ENCODE measurements at regions not wholly inside any gene's neighbourhood (a gene's known extent, or its start where the extent isn't known, plus 50 kb on each side); places are given as distances from the start of the nearest gene placed in this dataset.

DNA sequence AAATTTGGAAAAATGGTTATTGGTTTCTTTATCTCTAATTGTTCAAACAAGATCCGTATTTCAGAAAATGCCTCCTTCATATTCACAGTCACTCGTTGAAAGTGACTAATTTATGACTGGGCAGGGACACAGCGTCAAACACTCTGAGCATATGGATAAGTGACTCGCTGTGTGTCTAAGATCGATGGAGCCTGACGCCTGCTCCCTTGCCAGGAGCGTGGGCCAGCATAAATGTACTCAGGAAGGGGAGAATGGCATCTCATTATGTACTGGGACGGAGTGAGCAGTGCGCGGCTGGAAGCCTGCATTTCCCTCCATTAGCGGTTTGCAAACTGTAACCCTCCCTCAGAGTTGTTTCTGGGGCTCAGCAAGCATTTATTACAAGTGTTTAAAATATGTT lies 79.8 kb upstream of the CAST start:
- H3K27ac Mint-ChIP-seq = no peak overlapping the region
- no peaks in the 10 kb centered on the region for H3K9me3 Mint-ChIP-seq
- no peaks in the 10 kb centered on the region for H3K36me3 Mint-ChIP-seq
- H3K4me3 Mint-ChIP-seq = no peak overlapping the region
- no peaks in the 10 kb centered on the region for H3K4me1 Mint-ChIP-seq (ENCODE audit: unreplicated experiment)
- no peak for DNase-seq (ENCODE audit: extremely low spot score, unreplicated experiment)
- H3K27me3 Mint-ChIP-seq = peaks cover 17% of the 10 kb centered on the region
- no peak for TF ChIP-seq CTCF (conservative IDR thresholded peaks at IDR 0.05)

GRCh38 chr5:96584712-96585111 lies 77.5 kb upstream of the CAST start:
- no peaks in the 10 kb centered on the region for H3K36me3 Mint-ChIP-seq
- H3K9me3 Mint-ChIP-seq = no peaks in the 10 kb centered on the region
- TF ChIP-seq CTCF (conservative IDR thresholded peaks at IDR 0.05) = no peak
- H3K27me3 Mint-ChIP-seq = peaks cover 18% of the 10 kb centered on the region
- no peak overlapping the region for H3K27ac Mint-ChIP-seq
- DNase-seq (ENCODE audit: extremely low spot score, unreplicated experiment) = no peak
- H3K4me3 Mint-ChIP-seq = no peak overlapping the region
- H3K4me1 Mint-ChIP-seq (ENCODE audit: unreplicated experiment) = no peaks in the 10 kb centered on the region

DNA sequence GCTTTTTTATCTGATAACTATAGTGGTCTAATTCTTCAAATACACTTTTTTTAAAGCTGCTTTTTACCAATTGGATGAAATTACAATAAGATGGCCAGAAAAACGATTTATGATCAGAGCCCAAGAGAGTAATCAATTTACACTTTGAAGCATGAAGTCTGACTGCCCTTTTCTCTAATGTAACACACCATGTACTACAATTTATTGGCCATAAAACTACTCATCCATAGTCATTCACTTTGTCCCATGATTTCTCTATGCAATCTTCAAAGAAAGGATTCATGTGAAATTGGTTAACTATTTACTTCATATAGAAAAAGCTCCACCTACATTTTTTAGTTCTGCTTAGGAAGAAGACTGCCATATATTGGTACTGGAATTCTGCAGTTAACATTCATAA lies 73.6 kb upstream of the CAST start:
- Mint-ChIP-seq H3K4me1 (ENCODE audit: unreplicated experiment) (peaks cover 11% of the 10 kb centered on the region), H3K9me3 (no peaks in the 10 kb centered on the region), H3K36me3 (no peaks in the 10 kb centered on the region), H3K4me3 (no peak overlapping the region), H3K27ac (no peak overlapping the region), H3K27me3 (peaks cover 23% of the 10 kb centered on the region)
- no peak for DNase-seq (ENCODE audit: extremely low spot score, unreplicated experiment)
- no peak for TF ChIP-seq CTCF (conservative IDR thresholded peaks at IDR 0.05)

DNA sequence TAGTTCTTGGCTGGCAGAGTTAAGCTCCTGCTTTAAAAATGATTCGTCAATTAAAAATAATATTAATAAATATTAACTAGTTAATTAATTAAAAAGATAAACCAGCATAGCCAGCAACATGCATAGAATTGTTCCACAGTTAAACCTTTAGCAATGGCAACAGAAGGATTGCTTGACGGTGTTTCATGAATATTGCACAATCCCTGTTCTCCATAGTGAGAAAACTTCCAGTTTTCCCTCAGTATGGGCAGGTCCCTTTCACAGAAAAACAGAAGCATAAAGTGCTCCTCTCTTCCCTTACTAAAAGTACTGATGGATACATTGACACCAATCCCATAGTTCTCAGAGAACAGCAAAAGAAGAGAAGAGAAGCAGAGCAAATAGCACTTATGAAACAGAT lies 71.4 kb upstream of the CAST start:
- Mint-ChIP-seq H3K4me1 (ENCODE audit: unreplicated experiment) (peaks cover 11% of the 10 kb centered on the region), H3K27ac (no peak overlapping the region), H3K9me3 (no peaks in the 10 kb centered on the region), H3K4me3 (no peak overlapping the region), H3K36me3 (no peaks in the 10 kb centered on the region), H3K27me3 (peaks cover 17% of the 10 kb centered on the region)
- no peak for TF ChIP-seq CTCF (conservative IDR thresholded peaks at IDR 0.05)
- DNase-seq (ENCODE audit: extremely low spot score, unreplicated experiment) = no peak

GRCh38 chr5:96595300-96596090 lies 66.7 kb upstream of the CAST start:
- Mint-ChIP-seq H3K27ac (no peak overlapping the region), H3K4me1 (ENCODE audit: unreplicated experiment) (peaks cover 11% of the 10 kb centered on the region), H3K4me3 (no peak overlapping the region), H3K27me3 (peaks cover 8% of the 10 kb centered on the region), H3K36me3 (no peaks in the 10 kb centered on the region), H3K9me3 (no peaks in the 10 kb centered on the region)
- no peak for DNase-seq (ENCODE audit: extremely low spot score, unreplicated experiment)
- TF ChIP-seq CTCF (conservative IDR thresholded peaks at IDR 0.05) = peak; percentile 64

Measured in type B pancreatic cell (in vitro differentiated cells).